NOMO-1 treated with dmso at 0.1 percent for 144 hours (cell line): ENCODE measurements at regions not wholly inside any gene's neighbourhood (a gene's known extent, or its start where the extent isn't known, plus 50 kb on each side); places are given as distances from the start of the nearest gene placed in this dataset.
"Not testable (repeated sequence)": the region's sequence is repeated elsewhere in the genome, so short reads cannot be mapped to it uniquely, and the experiment has no call there.

Source experiments
- DNase-seq: peaks from one replicate; lab custom pipeline; 2025; ENCODE audit not compliant: unreplicated experiment; lab: John Stamatoyannopoulos, UW

- DNase-seq = no peak
Measured at GRCh38 chr3:130800829-130801228, 54.2 kb upstream of the PIK3R4 start.

- DNase-seq = no peak
Measured at GRCh38 chr3:130801473-130801872, 54.8 kb upstream of the PIK3R4 start.

- no peak for DNase-seq
Measured at GRCh38 chr3:130811557-130811956, 64.9 kb upstream of the PIK3R4 start.

DNA sequence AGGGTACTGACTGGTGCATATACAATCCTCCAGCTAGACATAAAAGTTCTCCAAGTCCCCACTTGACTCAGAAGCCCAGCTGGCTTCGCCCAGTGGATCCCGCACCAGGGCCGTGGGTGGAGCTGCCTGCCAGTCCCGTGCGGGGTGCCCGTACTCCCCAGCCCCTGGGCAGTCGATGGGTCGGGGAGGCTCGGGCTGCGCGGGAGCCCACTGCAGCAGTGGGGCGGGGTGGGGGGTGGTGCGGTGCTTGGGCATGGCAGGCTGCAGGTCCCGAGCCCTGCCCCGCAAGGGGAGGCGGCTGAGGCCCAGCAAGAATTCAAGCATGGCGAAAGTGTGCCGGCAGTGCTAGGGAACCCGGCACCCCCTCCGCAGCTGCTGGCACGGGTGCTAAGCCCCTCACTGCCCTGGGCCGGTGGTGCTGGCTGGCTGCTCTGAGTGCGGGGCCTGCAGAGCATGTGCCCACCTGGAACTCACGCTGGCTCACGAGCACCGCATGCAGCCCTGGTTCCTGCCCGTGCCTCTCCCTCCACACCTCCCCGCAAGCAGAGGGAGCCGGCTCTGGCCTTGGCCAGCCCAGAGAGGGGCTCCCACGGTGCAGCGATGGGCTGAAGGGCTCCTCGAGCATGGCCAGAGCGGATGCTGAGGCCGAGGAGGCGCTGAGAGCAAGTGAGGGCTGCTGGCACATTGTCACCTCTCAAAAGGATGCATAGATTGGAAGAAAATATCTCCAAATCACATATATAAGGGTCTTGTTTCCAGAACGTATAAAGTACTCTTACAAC, 68.3 kb upstream of the PIK3R4 start:
- DNase-seq = no peak

- DNase-seq = no peak
Measured at GRCh38 chr3:130816561-130817445, 70.2 kb upstream of the PIK3R4 start.

DNA sequence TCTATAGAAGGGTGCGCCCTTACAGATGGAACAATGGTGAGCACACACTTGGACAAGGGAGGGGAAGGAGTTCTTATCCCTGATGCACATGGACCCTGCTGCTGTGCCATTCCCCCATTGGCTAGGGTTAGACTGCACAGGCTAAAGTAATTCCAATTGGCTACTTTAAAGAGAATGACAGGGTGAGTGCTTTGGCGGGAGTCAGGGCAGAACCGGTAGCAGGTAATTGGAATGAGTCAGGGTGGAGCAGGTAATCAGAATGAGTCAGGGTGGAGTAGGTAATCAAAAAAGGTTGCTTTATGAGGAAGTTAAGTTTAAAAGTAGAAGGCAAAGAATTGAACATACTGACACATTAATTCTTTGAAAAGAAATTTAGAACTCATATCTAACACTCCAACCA, 71.4 kb upstream of the PIK3R4 start:
- DNase-seq = not testable (repeated sequence)

DNA sequence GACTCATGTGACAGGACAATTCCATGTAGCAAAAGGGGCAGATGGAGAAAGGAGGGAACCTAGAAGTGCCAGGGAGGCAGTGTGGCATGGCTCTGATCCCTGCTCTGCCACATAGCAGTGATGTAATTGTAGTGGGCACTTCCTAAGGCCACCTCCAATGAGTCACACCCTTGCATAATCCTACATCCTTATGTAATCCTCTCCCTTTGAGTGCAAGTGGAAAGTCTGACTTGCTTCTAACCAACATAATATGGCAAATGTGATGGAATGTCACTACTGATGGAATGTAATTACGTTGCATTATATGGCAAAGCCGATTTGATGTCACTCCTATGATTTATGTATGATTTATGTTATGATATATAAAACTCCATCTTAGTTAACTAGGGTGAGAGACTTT, 72.9 kb upstream of the ATP2C1 start:
- peak; percentile 93 for DNase-seq

DNA sequence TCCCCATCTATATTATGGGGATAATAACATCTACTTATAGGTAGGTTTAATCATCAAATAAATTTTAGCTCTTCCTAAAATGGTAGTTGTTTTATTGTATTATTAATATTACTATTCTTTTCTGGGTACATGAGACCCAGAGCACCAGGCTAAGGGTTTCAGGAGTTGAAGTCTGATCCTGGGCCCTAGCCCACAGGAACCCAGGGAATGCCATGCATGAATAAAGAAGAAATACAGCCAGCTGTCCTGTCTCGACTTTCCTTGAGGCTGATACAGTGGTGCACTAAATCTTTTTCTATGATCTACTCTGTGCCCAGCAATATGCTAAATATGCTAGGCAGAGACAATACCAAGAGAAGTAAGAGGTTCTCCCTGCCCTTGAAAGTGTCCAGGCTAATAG, 72.1 kb upstream of the ATP2C1 start:
- DNase-seq = no peak

- no peak for DNase-seq
Measured at GRCh38 chr3:130823241-130823884, 70.5 kb upstream of the ATP2C1 start.

- DNase-seq = no peak
Measured at GRCh38 chr3:130823996-130824395, 69.9 kb upstream of the ATP2C1 start.

- no peak for DNase-seq
Measured at GRCh38 chr3:130825762-130826299, 68.1 kb upstream of the ATP2C1 start.

- no peak for DNase-seq
Measured at GRCh38 chr3:130826516-130827182, 67.2 kb upstream of the ATP2C1 start.

DNA sequence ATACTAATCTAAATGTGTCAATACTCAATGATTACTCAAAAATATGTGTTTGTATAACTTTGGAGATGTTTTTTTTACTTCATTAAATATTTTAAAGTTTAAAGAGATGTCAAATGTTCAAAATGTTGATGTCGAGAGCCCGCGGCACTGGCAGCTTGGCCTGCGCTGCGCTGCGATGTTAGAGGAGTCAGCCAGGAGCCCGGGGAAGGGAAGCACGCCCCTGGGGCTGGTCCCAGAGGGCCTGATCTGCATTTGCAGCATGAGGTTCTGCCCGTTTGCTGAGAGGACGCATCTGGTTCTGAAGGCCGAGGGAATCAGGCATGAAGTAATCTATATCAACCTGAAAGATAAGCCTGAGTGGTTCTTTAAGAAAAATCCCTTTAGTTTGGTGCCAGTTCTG, 66.4 kb upstream of the ATP2C1 start:
- DNase-seq = no peak

- DNase-seq = no peak
Measured at GRCh38 chr3:130828948-130829947, 64.6 kb upstream of the ATP2C1 start.

- no peak for DNase-seq
Measured at GRCh38 chr3:130831719-130832400, 62.0 kb upstream of the ATP2C1 start.

GRCh38 chr3:130832401-130832746, 61.5 kb upstream of the ATP2C1 start:
- DNase-seq = not testable (repeated sequence)

- no peak for DNase-seq
Measured at GRCh38 chr3:130834476-130834875, 59.4 kb upstream of the ATP2C1 start.

DNA sequence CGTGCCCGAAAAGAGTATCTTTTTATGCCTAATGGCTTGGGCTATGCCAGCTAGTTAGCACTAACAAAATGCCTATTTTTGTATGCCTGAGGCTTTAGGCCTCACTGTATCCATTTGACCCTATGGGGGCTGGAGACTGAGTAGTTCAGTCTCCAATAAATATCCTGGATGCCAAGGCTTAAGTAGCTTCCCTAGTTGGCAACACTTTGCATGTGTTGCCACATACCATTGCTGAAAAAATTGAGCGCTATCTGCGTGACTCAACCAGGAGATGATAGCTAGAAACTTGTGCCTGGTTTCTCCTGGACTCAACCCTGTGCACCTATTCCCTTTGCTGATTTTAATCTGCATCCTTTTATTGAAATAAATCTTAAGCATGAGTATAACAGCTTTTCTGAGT, 58.4 kb upstream of the ATP2C1 start:
- no peak for DNase-seq

GRCh38 chr3:130838898-130839600, 54.8 kb upstream of the ATP2C1 start:
- peak; percentile 9 for DNase-seq
